ENCODE measurements at regions not wholly inside any gene's neighbourhood (a gene's known extent, or its start where the extent isn't known, plus 50 kb on each side); places are given as distances from the start of the nearest gene placed in this dataset.

GRCh38 chr20:11687546-11688292 lies 230.0 kb upstream of the BTBD3 start (continued):
- TF ChIP-seq MAX (IDR thresholded peaks at IDR 0.05), result peak; percentile 28; the same call in 1 of the 2 replicates
- TF ChIP-seq, protein P1, sequence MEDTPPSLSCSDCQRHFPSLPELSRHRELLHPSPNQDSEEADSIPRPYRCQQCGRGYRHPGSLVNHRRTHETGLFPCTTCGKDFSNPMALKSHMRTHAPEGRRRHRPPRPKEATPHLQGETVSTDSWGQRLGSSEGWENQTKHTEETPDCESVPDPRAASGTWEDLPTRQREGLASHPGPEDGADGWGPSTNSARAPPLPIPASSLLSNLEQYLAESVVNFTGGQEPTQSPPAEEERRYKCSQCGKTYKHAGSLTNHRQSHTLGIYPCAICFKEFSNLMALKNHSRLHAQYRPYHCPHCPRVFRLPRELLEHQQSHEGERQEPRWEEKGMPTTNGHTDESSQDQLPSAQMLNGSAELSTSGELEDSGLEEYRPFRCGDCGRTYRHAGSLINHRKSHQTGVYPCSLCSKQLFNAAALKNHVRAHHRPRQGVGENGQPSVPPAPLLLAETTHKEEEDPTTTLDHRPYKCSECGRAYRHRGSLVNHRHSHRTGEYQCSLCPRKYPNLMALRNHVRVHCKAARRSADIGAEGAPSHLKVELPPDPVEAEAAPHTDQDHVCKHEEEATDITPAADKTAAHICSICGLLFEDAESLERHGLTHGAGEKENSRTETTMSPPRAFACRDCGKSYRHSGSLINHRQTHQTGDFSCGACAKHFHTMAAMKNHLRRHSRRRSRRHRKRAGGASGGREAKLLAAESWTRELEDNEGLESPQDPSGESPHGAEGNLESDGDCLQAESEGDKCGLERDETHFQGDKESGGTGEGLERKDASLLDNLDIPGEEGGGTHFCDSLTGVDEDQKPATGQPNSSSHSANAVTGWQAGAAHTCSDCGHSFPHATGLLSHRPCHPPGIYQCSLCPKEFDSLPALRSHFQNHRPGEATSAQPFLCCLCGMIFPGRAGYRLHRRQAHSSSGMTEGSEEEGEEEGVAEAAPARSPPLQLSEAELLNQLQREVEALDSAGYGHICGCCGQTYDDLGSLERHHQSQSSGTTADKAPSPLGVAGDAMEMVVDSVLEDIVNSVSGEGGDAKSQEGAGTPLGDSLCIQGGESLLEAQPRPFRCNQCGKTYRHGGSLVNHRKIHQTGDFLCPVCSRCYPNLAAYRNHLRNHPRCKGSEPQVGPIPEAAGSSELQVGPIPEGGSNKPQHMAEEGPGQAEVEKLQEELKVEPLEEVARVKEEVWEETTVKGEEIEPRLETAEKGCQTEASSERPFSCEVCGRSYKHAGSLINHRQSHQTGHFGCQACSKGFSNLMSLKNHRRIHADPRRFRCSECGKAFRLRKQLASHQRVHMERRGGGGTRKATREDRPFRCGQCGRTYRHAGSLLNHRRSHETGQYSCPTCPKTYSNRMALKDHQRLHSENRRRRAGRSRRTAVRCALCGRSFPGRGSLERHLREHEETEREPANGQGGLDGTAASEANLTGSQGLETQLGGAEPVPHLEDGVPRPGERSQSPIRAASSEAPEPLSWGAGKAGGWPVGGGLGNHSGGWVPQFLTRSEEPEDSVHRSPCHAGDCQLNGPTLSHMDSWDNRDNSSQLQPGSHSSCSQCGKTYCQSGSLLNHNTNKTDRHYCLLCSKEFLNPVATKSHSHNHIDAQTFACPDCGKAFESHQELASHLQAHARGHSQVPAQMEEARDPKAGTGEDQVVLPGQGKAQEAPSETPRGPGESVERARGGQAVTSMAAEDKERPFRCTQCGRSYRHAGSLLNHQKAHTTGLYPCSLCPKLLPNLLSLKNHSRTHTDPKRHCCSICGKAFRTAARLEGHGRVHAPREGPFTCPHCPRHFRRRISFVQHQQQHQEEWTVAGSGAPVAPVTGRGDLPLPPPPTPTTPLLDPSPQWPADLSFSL (CRISPR knock-in tag; IDR thresholded peaks at IDR 0.05), result no peak
- peak; percentile 59; the same call in 1 of the 2 replicates for TF ChIP-seq SOX13 (IDR thresholded peaks at IDR 0.05)
- peak in 1 of 2 experiments; percentile 93; a peak in 2 of 4 replicates for TF ChIP-seq SOX13 (CRISPR knock-in tag; conservative IDR thresholded peaks at IDR 0.05 in 1 of 2, IDR thresholded peaks at IDR 0.05 in 1 of 2)
- TF ChIP-seq MXD3 (CRISPR knock-in tag; IDR thresholded peaks at IDR 0.05), result no peak
- TF ChIP-seq NFKB2 (CRISPR knock-in tag; IDR thresholded peaks at IDR 0.05; ENCODE audit: borderline replicate concordance), result no peak
- TF ChIP-seq ZNF816 (CRISPR knock-in tag; IDR thresholded peaks at IDR 0.05; ENCODE audit: borderline replicate concordance), result 0 out of 2 replicates have a peak, but pooled peaks have one; percentile 48
- TF ChIP-seq, protein P2, sequence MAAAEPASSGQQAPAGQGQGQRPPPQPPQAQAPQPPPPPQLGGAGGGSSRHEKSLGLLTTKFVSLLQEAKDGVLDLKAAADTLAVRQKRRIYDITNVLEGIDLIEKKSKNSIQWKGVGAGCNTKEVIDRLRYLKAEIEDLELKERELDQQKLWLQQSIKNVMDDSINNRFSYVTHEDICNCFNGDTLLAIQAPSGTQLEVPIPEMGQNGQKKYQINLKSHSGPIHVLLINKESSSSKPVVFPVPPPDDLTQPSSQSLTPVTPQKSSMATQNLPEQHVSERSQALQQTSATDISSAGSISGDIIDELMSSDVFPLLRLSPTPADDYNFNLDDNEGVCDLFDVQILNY (CRISPR knock-in tag; conservative IDR thresholded peaks at IDR 0.05), result no peak
- TF ChIP-seq ZMYM2 (CRISPR knock-in tag; IDR thresholded peaks at IDR 0.05), result no peak
- TF ChIP-seq FOXC1 (CRISPR knock-in tag; IDR thresholded peaks at IDR 0.05; ENCODE audit: borderline replicate concordance), result no peak
- no peak for TF ChIP-seq RNF219 (CRISPR knock-in tag; IDR thresholded peaks at IDR 0.05)
- TF ChIP-seq GATAD2A (CRISPR knock-in tag; IDR thresholded peaks at IDR 0.05), result peak; percentile 80
- TF ChIP-seq KAT8 (CRISPR knock-in tag; IDR thresholded peaks at IDR 0.05), result peak; percentile 49; the same call in 1 of the 2 replicates
